SK-N-SH (cell line): ENCODE measurements at regions not wholly inside any gene's neighbourhood (a gene's known extent, or its start where the extent isn't known, plus 50 kb on each side); places are given as distances from the start of the nearest gene placed in this dataset.
A peak's percentile ranks its signal among the peaks of the same experiment; 100 is the strongest.

Experiments used
- CTCF ChIA-PET: fragments of 300-600, 350-600 bp; formaldehyde crosslinking; extraction: SDS; loops from one replicate; lab custom pipeline; 2021; lab: Yijun Ruan, JAX
- POLR2A ChIA-PET: fragments of 350-600 bp; sonication (Branson Sonifier 250); formaldehyde crosslinking; extraction: SDS; loops from one replicate; lab custom pipeline; 2020; ENCODE audit warnings: antibody characterized with exemption, inconsistent platforms; lab: Yijun Ruan, JAX
- DNase-seq: peaks from one replicate; pipeline ENCODE4 v3.0.0; 2012
- H2AFZ ChIP-seq: fragments of 200-600 bp; sonication (generic); 2 replicates; pipeline ENCODE4 v1.8.1; 2016; ENCODE audit warnings: antibody characterized with exemption, mild to moderate bottlenecking, low read depth
- H3F3A ChIP-seq: fragments of 200-600 bp; sonication (generic); replicated peaks from 2 replicates; pipeline ENCODE3; 2016; ENCODE audit warnings: antibody characterized with exemption, mild to moderate bottlenecking; ENCODE audit not compliant: insufficient read depth
- H3K27ac ChIP-seq, 2 experiments: fragments of 200-500 bp in 1 of 2; fragments of 200-600 bp in 1 of 2; sonication (Bioruptor generic) in 1 of 2; sonication (generic), shearing (Covaris generic) in 1 of 2; 2 replicates each; pipeline versions ENCODE4 v1.5.1 to v1.6.1; 2014 to 2016; ENCODE audit warnings: low read depth in 2 of 2, inconsistent platforms in 1 of 2, low read length in 1 of 2, mild to moderate bottlenecking in 1 of 2, mixed read lengths in 1 of 2
- H3K27me3 ChIP-seq: fragments of 200-600 bp; sonication (generic), shearing (Covaris generic); 2 replicates; pipeline ENCODE4 v1.6.1; 2016; ENCODE audit warnings: mixed run types; ENCODE audit not compliant: insufficient read depth
- H3K36me3 ChIP-seq, 2 experiments: fragments of 200-500 bp in 1 of 2; fragments of 200-600 bp in 1 of 2; sonication (Bioruptor generic) in 1 of 2; sonication (generic) in 1 of 2; replicated peaks in 1 of 2; 2 replicates each; pipeline versions ENCODE3 to v1.5.1; 2014 to 2016; ENCODE audit warnings: low read length in 1 of 2, mild to moderate bottlenecking in 1 of 2; ENCODE audit not compliant: insufficient read depth in 2 of 2, control insufficient read depth in 1 of 2
- H3K4me1 ChIP-seq, 2 experiments: fragments of 200-500 bp in 1 of 2; fragments of 200-600 bp in 1 of 2; sonication (Bioruptor generic) in 1 of 2; sonication (generic), shearing (Covaris generic) in 1 of 2; 2 replicates each; pipeline versions ENCODE4 v1.5.1 to v1.6.1; 2014 to 2016; ENCODE audit warnings: low read depth in 1 of 2, low read length in 1 of 2, mixed run types in 1 of 2; ENCODE audit not compliant: insufficient read depth in 2 of 2, control insufficient read depth in 1 of 2
- H3K4me2 ChIP-seq: fragments of 200-600 bp; sonication (generic), shearing (Covaris generic); 2 replicates; pipeline ENCODE4 v1.6.1; 2017; ENCODE audit warnings: mixed run types
- H3K4me3 ChIP-seq, 2 experiments: fragments of 200-500 bp in 1 of 2; fragments of 200-600 bp in 1 of 2; sonication (Bioruptor generic) in 1 of 2; sonication (generic), shearing (Covaris generic) in 1 of 2; 2 replicates each; pipeline versions ENCODE4 v1.5.1 to v1.8.1; 2014 to 2016; ENCODE audit warnings: low read depth in 2 of 2, inconsistent platforms in 1 of 2, low read length in 1 of 2, mild to moderate bottlenecking in 1 of 2, mixed read lengths in 1 of 2, moderate library complexity in 1 of 2
- H3K79me2 ChIP-seq: fragments of 200-600 bp; sonication (generic); 2 replicates; pipeline ENCODE4 v1.8.1; 2017; ENCODE audit warnings: mild to moderate bottlenecking; ENCODE audit not compliant: insufficient read depth
- H3K9ac ChIP-seq: fragments of 200-600 bp; sonication (generic); 2 replicates; pipeline ENCODE4 v1.6.1; 2017; ENCODE audit warnings: mixed run types
- H3K9me2 ChIP-seq: fragments of 200-600 bp; sonication (generic); 2 replicates; pipeline ENCODE4 v1.6.1; 2017; ENCODE audit warnings: mixed run types
- H3K9me3 ChIP-seq: fragments of 200-600 bp; sonication (generic); 2 replicates; pipeline ENCODE4 v1.6.1; 2017; ENCODE audit warnings: mixed run types, mild to moderate bottlenecking, moderate library complexity
- H4K20me1 ChIP-seq: fragments of 200-600 bp; sonication (generic); 2 replicates; pipeline ENCODE4 v1.6.1; 2017; ENCODE audit warnings: mild to moderate bottlenecking, mixed run types; ENCODE audit not compliant: insufficient read depth
- CHD2 ChIP-seq: fragments of 150-350 bp; IDR thresholded peaks from 2 replicates; pipeline ENCODE4 v1.6.1; 2018; ENCODE audit warnings: low read length; ENCODE audit not compliant: partially characterized antibody
- GABPA ChIP-seq: IDR thresholded peaks from 2 replicates; pipeline ENCODE4 v1.4.0; 2012; ENCODE audit warnings: low read depth, mild to moderate bottlenecking
- GATA2 ChIP-seq: sonication (generic); formaldehyde crosslinking; IDR thresholded peaks from 2 replicates; pipeline ENCODE4 v1.5.0; 2020; ENCODE audit warnings: mild to moderate bottlenecking, missing genetic modification reagents
- MXI1 ChIP-seq: IDR thresholded peaks from 2 replicates; pipeline ENCODE4 v1.6.1; 2012; ENCODE audit warnings: mild to moderate bottlenecking, low read depth, low read length, improper control_type of control experiment
- NRF1 ChIP-seq: IDR thresholded peaks from 2 replicates; pipeline ENCODE4 v1.6.1; 2012; ENCODE audit warnings: low read depth, mild to moderate bottlenecking, low read length
- RAD21 ChIP-seq: IDR thresholded peaks from 2 replicates; pipeline ENCODE4 v1.6.1; 2012; ENCODE audit warnings: mild to moderate bottlenecking, low read length
- RCOR1 ChIP-seq: fragments of 150-350 bp; IDR thresholded peaks from 2 replicates; pipeline ENCODE4 v1.6.1; 2017; ENCODE audit warnings: antibody characterized with exemption, low read length
- RFX5 ChIP-seq: IDR thresholded peaks from 2 replicates; pipeline ENCODE4 v1.6.1; 2012; ENCODE audit warnings: mild to moderate bottlenecking, improper control_type of control experiment, low read length
- WGBS: methylation state at CpG from one replicate; pipeline ENCODE4 v1.1.6; 2017; ENCODE audit warnings: low lambda C conversion rate; 5-methylcytosine and 5-hydroxymethylcytosine counted together
- TF ChIP-seq, protein P1 (sequence below): IDR thresholded peaks from 2 replicates; pipeline ENCODE4 v1.4.0; 2012; ENCODE audit warnings: low read depth, borderline replicate concordance

DNA sequence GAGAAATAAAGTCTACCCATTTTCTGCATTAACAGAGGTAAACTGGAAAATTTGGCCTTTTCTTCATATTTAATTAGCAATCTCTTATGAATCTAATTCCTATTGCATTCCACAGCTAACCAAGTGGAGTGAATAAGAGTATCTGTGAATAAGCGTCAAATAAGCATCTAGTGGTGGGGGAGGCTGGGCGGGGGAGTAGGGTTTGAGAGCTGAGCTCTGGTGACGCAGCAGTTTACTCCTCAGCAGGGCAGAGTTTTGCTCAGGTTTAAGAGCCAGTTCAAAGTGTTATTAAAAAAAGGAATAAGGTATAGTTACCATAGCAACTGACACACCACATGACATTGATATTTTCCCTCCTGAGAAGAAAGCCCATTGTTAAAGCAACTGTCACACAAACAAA, 1346.8 kb upstream of the CELF2 start:
- 20% methylated on average over 3 of the region's 3 CpGs for WGBS
- Histone ChIP-seq H3K27ac (no peak overlapping the region), H2AFZ (no peak overlapping the region), H3K9me2 (0 out of 2 replicates have a peak, but pooled peaks cover 7% of the 10 kb centered on the region), H4K20me1 (no peaks in the 10 kb centered on the region), H3K9me3 (no peaks in the 10 kb centered on the region; the same call in 1 of the 2 replicates), H3K36me3 (no peaks in the 10 kb centered on the region), H3K79me2 (no peaks in the 10 kb centered on the region), H3K4me3 (no peak overlapping the region), H3K9ac (no peak overlapping the region), H3K4me1 (no peaks in the 10 kb centered on the region), H3F3A (no peaks in the 10 kb centered on the region), H3K4me2 (no peak overlapping the region), H3K27me3 (no peaks in the 10 kb centered on the region)
- ChIA-PET POLR2A (no interaction called here), CTCF (no interaction called here)
- TF ChIP-seq, protein P1, sequence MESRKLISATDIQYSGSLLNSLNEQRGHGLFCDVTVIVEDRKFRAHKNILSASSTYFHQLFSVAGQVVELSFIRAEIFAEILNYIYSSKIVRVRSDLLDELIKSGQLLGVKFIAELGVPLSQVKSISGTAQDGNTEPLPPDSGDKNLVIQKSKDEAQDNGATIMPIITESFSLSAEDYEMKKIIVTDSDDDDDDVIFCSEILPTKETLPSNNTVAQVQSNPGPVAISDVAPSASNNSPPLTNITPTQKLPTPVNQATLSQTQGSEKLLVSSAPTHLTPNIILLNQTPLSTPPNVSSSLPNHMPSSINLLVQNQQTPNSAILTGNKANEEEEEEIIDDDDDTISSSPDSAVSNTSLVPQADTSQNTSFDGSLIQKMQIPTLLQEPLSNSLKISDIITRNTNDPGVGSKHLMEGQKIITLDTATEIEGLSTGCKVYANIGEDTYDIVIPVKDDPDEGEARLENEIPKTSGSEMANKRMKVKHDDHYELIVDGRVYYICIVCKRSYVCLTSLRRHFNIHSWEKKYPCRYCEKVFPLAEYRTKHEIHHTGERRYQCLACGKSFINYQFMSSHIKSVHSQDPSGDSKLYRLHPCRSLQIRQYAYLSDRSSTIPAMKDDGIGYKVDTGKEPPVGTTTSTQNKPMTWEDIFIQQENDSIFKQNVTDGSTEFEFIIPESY: no peak
- no peak for TF ChIP-seq CHD2
- no peak for DNase-seq

DNA sequence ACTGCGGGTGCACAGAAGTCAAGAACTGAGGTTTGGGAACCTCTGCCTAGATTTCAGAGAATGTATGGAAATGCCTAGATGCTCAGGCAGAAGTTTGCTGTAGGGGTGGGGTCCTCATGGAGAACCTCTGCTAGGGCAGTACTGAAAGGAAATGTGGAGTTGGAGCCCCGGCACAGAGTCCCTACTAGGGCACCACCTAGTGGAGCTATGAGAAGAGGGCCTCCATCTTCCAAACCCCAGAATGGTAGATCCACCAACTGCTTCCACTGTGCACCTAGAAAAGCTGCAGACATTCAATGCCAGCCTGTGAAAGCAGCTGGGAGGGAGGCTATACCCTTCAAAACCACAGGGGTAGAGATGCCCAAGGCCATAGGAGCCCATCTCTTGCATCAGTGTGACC, 1336.0 kb upstream of the CELF2 start:
- H3K9me3 ChIP-seq: no peaks in the 10 kb centered on the region
- H2AFZ ChIP-seq: no peak overlapping the region
- no peaks in the 10 kb centered on the region for H3F3A ChIP-seq
- no peaks in the 10 kb centered on the region for H3K4me1 ChIP-seq
- TF ChIP-seq NRF1 (no peak), RAD21 (0 out of 2 replicates have a peak, but pooled peaks have one; percentile 15), RCOR1 (no peak)
- H4K20me1 ChIP-seq: no peaks in the 10 kb centered on the region
- CTCF ChIA-PET: interaction anchor here (1.4 kb wide), 1 partner anchor 339 kb away, joined by 5 read pairs; no protein-coding TSS in a partner anchor
- no peaks in the 10 kb centered on the region for H3K9me2 ChIP-seq
- POLR2A ChIA-PET: no interaction called here
- no peak overlapping the region for H3K9ac ChIP-seq
- H3K27ac ChIP-seq: no peak overlapping the region
- H3K79me2 ChIP-seq: no peaks in the 10 kb centered on the region
- no peak overlapping the region for H3K4me2 ChIP-seq
- no peak overlapping the region for H3K4me3 ChIP-seq
- no peaks in the 10 kb centered on the region for H3K27me3 ChIP-seq
- H3K36me3 ChIP-seq: no peaks in the 10 kb centered on the region
- WGBS: 36% methylated on average over 2 of the region's 2 CpGs
- DNase-seq: no peak

DNA sequence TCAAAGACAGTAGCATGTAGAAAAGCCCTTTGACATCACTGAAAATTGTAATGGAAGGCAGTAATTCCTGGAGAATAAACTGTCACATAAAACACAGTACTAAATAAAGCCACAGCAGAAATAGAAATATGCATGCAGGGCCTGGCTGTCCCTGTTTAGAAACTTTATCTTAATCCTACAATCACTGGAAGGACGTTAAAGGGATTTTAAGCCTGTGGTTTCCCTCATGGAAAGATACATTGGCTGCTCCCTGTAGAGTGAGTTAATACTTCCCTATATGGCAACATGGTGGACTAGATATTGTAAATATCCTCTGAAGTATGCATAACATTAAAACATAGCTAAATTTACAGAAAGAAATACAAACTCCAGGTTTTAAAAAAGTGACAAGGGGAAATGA, 1334.9 kb upstream of the CELF2 start:
- Histone ChIP-seq H3K4me3 (no peak overlapping the region), H3K27ac (no peak overlapping the region), H3F3A (no peaks in the 10 kb centered on the region), H3K9me2 (no peaks in the 10 kb centered on the region), H3K36me3 (no peaks in the 10 kb centered on the region), H3K79me2 (no peaks in the 10 kb centered on the region), H4K20me1 (no peaks in the 10 kb centered on the region), H3K9me3 (no peaks in the 10 kb centered on the region), H2AFZ (no peak overlapping the region), H3K4me1 (no peaks in the 10 kb centered on the region), H3K9ac (no peak overlapping the region), H3K27me3 (no peaks in the 10 kb centered on the region), H3K4me2 (no peak overlapping the region)
- DNase-seq: no peak
- TF ChIP-seq GABPA: no peak
- no peak for TF ChIP-seq RFX5
- no peak for TF ChIP-seq GATA2 (CRISPR knock-in tag)
- no peak for TF ChIP-seq RCOR1
- no peak for TF ChIP-seq MXI1
- ChIA-PET CTCF (interaction anchor here (1.0 kb wide), 1 partner anchor 340 kb away, joined by 3 read pairs; no protein-coding TSS in a partner anchor), POLR2A (no interaction called here)
- WGBS: 6% methylated on average over 1 of the region's 1 CpG
